Endothelial cell of umbilical vein (primary cell): ENCODE measurements at regions not wholly inside any gene's neighbourhood (a gene's known extent, or its start where the extent isn't known, plus 50 kb on each side); places are given as distances from the start of the nearest gene placed in this dataset.

Experiments
- EZH2 ChIP-seq: IDR thresholded peaks from 2 replicates; pipeline ENCODE4 v1.6.1; 2012; ENCODE audit warnings: borderline replicate concordance, low read depth, mild to moderate bottlenecking, moderate library complexity, low read length, inconsistent platforms; ENCODE audit not compliant: severe bottlenecking
- FOS ChIP-seq: IDR thresholded peaks from 2 replicates; pipeline ENCODE4 v1.6.1; 2011; ENCODE audit warnings: mild to moderate bottlenecking, low read length, moderate library complexity, borderline replicate concordance; ENCODE audit not compliant: insufficient read depth
- POLR2A ChIP-seq: IDR thresholded peaks from 2 replicates; pipeline ENCODE4 v1.6.1; 2012; ENCODE audit warnings: low read depth, mild to moderate bottlenecking, control low read depth, low read length
- TF ChIP-seq, protein P1 (sequence below), 2 donors: IDR thresholded peaks; 1 replicate in 1 of 2; 2 replicates in 1 of 2; pipeline ENCODE4 v1.5.1; 2011; ENCODE audit warnings: low read length in 2 of 2, mild to moderate bottlenecking in 2 of 2, moderate library complexity in 2 of 2, control low read depth in 1 of 2, inconsistent platforms in 1 of 2, low read depth in 1 of 2; ENCODE audit not compliant: insufficient read depth in 1 of 2; ENCODE audit errors: extremely low read depth in 1 of 2
- TF ChIP-seq, protein P2 (sequence below): IDR thresholded peaks from 2 replicates; pipeline ENCODE4 v1.6.1; 2011; ENCODE audit not compliant: insufficient read depth, insufficient read length

DNA sequence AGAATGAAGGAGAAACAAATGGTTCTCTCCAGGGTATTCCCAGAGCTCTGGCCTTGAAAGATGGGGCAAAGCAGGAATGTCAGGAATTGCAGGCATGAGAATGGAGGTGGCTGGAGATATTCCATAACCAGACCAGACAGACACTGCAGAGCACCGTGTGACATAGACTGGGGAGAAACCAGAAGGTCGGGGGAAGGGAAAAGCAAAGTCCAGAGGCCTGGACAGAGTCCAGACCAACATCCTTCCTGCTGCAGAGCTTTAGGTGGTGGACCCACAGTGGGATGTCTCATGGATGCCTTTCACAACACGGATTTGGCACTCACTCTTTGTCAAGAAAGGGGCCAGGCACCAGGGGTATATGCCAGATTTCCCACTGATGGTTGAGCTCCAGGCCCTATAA lies 177.2 kb upstream of the INHBA start:
- TF ChIP-seq, protein P1, sequence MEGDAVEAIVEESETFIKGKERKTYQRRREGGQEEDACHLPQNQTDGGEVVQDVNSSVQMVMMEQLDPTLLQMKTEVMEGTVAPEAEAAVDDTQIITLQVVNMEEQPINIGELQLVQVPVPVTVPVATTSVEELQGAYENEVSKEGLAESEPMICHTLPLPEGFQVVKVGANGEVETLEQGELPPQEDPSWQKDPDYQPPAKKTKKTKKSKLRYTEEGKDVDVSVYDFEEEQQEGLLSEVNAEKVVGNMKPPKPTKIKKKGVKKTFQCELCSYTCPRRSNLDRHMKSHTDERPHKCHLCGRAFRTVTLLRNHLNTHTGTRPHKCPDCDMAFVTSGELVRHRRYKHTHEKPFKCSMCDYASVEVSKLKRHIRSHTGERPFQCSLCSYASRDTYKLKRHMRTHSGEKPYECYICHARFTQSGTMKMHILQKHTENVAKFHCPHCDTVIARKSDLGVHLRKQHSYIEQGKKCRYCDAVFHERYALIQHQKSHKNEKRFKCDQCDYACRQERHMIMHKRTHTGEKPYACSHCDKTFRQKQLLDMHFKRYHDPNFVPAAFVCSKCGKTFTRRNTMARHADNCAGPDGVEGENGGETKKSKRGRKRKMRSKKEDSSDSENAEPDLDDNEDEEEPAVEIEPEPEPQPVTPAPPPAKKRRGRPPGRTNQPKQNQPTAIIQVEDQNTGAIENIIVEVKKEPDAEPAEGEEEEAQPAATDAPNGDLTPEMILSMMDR (IDR thresholded peaks at IDR 0.05; ENCODE audit: extremely low read depth in 1 of 2, insufficient read depth in 1 of 2, low read depth in 1 of 2, low read length in 2 of 2): no peak
- TF ChIP-seq FOS: no peak
- no peak for TF ChIP-seq EZH2
- TF ChIP-seq, protein P2, sequence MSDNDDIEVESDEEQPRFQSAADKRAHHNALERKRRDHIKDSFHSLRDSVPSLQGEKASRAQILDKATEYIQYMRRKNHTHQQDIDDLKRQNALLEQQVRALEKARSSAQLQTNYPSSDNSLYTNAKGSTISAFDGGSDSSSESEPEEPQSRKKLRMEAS: no peak
- TF ChIP-seq POLR2A: no peak
